ENCODE measurements at regions not wholly inside any gene's neighbourhood (a gene's known extent, or its start where the extent isn't known, plus 50 kb on each side); places are given as distances from the start of the nearest gene placed in this dataset.

DNA sequence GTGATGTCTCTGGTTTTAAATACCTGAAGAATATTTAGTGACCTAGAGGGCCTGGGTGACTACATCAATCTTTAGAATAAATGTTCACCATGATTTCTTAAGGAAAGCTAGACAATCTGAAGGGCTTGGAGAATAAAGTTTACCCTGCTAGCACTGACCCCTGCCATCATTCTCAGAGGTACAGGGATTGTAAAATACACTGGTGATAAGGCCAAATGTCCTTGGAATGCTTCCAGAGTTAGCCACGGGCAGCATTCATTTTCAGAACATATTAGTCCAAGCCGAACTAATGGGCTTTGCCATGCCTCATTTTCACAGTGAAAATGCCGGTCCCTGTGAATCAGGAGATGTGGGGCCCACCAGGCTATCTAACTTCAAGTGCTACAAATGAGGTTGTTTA, 1381.7 kb upstream of the SEL1L start:
- TF ChIP-seq POLR2A (IDR thresholded peaks at IDR 0.05; ENCODE audit: low read depth, low read length), result no peak
- TF ChIP-seq TAF1 (IDR thresholded peaks at IDR 0.05; ENCODE audit: borderline replicate concordance, low read depth, low read length), result no peak
- no peak for TF ChIP-seq POLR2AphosphoS5 (IDR thresholded peaks at IDR 0.05; ENCODE audit: low read depth, low read length)
